HPDE6-E6E7 (cell line): ENCODE measurements at regions not wholly inside any gene's neighbourhood (a gene's known extent, or its start where the extent isn't known, plus 50 kb on each side); places are given as distances from the start of the nearest gene placed in this dataset.
"Not testable (repeated sequence)": the region's sequence is repeated elsewhere in the genome, so short reads cannot be mapped to it uniquely, and the experiment has no call there.

ENCODE experiments used
- DNase-seq: peaks from one replicate; pipeline ENCODE4 v3.0.0; 2011; ENCODE audit warnings: missing footprints; ENCODE audit errors: extremely low spot score

- not testable (repeated sequence) for DNase-seq
Observed at GRCh38 chr16:29258946-29259634, 147.4 kb downstream of the NPIPB11 start.

- DNase-seq, result not testable (repeated sequence)
Observed at GRCh38 chr16:29257419-29258336, 148.8 kb downstream of the NPIPB11 start.

- no peak for DNase-seq
Observed at GRCh38 chr16:29256501-29256981, 150.0 kb downstream of the NPIPB11 start.

DNA sequence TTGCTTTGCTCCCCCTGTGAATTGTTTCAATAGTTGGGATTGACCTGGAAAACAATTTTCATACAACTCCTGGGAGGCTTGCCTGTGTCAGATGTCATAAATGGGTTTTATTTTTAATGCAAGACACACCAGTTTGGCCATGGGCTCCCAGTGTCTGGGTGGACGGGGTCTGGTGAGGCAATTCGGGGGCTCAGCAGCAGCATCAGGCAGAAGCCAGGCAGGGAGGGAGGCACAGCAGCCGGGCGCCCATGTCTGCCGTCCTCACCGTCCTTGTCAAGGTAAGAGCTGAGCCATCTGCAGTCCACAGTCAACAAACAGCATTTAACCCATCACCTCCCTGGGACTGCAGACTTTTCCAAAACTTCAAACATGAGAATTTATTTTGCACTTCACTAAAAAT is 150.6 kb downstream of the NPIPB11 start:
- not testable (repeated sequence) for DNase-seq

GRCh38 chr16:29255496-29255796 is 151.1 kb downstream of the NPIPB11 start:
- not testable (repeated sequence) for DNase-seq

DNA sequence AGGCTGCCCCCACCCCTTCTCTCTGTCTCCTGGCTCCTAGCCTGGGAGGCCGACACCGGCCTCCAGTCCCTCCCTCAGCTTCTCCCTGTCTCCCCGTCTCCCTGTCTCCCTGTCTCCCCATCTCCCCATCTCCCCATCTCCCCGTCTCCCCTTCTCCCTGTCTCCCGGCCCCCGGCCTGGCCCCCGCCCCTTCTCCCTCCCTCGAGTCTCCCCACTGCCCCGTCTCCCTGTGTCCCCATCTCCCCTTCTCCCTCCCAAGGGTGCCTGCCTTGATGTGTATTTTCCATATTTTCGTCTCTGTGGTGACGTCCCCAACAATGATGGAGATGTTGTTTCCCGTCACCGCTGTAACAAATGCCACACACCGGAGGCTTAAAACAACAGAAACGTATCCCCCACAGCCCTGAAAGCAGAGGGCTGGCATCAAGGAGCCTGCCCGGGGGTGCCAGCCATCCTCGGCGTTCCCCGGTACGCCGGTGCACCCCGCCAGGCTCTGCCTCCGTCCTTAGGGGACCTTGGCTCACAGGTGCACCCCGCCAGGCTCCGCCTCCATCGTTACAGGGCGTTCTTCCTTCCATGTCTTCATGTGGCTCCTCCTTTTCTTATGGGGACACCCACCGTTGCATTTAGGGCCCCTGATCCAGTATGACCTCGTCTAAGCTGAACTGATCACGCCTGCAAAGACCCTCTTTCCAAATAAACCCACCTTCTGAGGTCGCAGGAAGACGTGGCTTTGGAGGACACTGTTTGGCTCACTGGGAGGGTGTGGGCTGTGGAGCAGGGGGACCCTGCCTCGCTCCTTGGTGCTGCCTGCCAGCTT is 151.6 kb downstream of the NPIPB11 start:
- DNase-seq, result no peak

GRCh38 chr16:29253716-29254590 is 152.6 kb downstream of the NPIPB11 start:
- not testable (repeated sequence) for DNase-seq

- DNase-seq, result not testable (repeated sequence)
Observed at GRCh38 chr16:29253066-29253590, 153.4 kb downstream of the NPIPB11 start.

DNA sequence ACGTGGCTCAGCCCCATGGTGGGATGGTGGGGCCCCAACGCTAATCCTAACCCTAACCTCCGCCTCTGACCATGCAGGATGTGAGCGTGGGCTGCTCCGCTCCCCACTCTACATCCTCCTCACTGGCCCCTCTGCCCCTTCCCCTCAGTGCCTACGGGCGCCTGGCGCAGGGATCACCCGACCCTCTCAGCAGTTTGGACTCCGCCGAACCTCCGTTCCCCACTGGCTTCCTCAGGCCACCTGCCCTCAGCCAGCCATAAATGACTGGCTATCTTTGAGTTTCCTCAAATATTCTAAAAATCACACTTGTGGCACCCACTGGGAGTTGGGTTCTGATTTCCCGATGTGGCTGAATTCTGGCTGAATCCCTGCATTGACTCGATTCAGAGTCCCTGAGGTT is 154.2 kb downstream of the NPIPB11 start:
- not testable (repeated sequence) for DNase-seq

DNA sequence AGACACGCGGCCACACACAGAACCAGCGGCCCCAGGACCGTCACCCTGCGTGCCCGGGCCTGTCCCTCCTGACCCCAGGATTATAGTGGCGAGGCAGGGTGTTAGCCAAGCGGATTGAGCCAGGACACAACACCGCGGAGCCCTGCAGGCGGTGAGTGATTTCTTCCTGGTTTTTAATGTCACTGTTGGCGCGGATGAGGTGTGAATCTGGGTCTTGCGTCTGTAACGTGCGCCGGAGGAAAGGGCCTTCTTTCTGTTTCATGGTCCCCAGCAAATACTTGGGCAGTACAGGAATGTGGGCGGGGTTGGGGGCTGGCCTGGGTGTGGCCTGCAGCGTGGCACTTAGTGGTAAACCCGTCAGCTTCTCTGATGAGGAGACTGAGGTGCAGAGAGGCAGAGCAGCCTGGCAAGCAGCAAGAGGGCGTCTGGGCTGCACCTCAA is 154.9 kb downstream of the NPIPB11 start:
- DNase-seq, result not testable (repeated sequence)

DNA sequence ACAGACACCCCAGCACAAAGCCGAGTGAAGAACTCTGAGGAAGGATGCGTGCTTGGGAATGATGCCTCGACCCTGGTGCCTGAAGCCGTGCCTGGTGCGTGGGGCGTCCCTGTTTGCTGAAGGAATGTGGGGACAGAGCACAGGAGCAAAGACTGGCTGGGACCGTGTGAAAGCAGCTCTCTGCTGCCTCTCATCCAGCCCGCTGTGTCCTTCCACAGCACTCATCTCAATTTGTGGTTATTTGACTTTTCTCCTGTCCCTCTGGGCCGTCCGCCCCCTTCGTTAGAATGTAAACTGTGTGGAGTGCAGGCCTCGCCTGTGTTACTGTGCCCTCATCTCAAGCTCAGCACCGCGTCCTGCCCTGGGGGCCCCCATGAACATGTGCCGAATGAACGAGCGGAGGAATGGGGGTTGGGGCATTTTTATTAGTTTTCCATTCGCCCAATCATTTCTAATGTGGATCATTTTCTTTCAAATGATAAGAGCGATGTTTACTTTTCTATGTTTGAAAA is 155.5 kb downstream of the NPIPB11 start:
- DNase-seq, result not testable (repeated sequence)

GRCh38 chr16:29250469-29250868 is 156.0 kb downstream of the NPIPB11 start:
- DNase-seq, result not testable (repeated sequence)

DNA sequence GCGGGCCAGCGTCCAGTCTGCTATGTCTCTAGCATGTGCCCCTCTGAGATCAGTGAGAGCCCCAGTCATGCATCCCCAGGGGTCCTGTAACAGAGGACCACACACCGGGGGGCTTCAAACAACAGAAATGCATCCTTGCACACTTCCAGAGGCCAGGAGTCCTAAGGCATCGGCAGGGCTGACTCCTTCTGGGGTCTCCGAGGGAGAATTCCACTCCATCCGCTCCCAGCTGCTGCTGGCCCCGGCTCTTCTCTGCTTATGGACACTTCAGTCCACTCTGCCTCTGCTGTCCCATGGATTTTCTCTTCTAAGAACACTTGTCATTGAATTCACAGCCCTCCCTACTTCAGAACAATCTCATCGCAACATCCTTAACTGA is 157.6 kb downstream of the NPIPB11 start:
- DNase-seq, result not testable (repeated sequence)

DNA sequence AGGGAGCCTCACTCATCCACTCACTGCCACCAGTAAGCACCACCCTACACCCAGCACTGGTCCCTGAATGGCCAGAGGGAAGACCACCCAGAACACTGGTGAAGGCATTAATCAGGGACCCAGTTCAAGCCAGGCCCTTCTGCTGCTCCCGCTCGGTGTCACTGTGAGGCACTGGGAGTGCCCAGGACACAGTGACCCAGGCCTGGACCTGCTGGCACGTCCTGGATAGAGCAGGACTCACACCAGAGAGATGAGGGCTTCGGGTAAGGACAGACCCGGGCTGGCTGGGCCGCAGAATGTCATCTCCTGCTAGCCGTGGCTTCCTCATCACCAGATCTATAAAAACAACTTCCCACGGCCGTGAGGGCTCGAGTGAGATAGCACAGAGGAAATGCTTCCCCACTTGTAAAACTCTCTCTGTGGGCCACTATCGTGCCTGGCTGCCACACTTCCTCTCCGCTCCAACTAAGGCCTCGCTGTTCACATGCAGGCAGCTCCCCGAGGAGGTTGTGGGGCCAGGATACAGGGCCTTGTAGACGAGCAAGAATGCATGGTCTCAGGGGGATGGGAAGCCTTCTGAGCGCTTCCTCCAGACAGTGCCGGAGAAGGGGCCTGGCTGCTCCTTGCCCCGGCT is 158.1 kb downstream of the NPIPB11 start:
- DNase-seq, result not testable (repeated sequence)

DNA sequence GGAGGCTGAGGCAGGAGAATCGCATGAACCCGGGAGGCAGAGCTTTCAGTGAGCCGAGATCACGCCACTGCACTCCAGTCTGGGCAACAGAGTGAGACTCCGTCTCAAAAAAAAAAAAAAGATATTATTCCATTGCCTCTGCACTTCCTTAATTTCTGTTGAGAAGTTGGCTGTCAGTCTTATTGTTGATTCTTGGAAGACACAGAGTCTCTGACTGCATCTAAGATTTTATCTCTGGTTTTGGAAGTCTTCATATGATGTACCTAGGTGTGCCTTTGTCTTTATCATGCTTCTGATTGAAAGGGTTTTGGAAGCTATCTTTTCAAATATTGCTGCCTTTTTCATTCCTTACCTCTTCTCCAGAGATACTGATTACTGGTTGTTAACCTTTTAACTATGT is 160.4 kb downstream of the NPIPB11 start:
- not testable (repeated sequence) for DNase-seq

DNA sequence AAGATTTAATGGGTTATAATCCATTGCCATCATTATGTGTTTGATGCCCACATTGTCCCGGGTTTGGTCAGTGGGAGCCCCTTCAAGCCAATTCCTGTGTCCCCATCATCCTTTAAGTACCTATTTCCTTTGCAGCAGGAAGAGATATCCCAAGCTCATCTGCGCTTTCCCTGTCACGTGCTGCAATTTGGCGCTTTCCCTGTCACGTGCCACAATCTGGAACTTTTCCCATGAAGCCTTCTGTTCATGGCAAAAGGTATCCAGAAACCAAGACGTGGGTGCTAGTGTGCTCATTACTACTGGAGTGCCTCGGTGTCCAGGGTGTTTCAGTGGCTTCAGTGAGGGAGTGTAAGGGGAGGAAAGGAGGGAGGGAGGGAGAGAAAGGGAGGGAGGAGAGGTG is 168.5 kb downstream of the NPIPB11 start:
- DNase-seq, result no peak

DNA sequence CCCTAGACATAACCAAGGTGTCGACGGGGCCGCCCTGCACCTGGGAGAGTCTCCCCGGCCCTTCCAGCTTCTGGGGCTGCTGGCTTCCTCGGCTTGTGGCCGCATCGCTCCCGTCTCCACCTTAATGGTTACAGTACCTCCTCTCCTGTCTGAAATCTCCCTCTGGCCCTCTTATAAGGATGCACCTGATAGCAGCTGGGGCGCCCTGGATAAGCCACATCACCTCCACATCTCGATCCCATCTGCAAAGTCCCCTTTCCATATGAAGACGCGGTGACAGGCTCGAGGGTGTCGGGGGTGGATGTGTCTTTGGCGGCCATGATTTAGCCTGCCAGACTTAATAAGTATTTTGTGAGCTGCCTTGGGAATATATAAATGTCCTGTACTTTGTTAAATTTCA is 169.0 kb downstream of the NPIPB11 start:
- DNase-seq, result not testable (repeated sequence)

GRCh38 chr16:29237023-29237422 is 169.5 kb downstream of the NPIPB11 start:
- not testable (repeated sequence) for DNase-seq

GRCh38 chr16:29235836-29236370 is 170.6 kb downstream of the NPIPB11 start:
- not testable (repeated sequence) for DNase-seq
